HG03342 (cell line): ENCODE measurements at regions not wholly inside any gene's neighbourhood (a gene's known extent, or its start where the extent isn't known, plus 50 kb on each side); places are given as distances from the start of the nearest gene placed in this dataset.
A peak's percentile ranks its signal among the peaks of the same experiment; 100 is the strongest.
"Not testable (repeated sequence)": the region's sequence is repeated elsewhere in the genome, so short reads cannot be mapped to it uniquely, and the experiment has no call there.

Experiments
- ATAC-seq: cut with Tn5 transposase; IDR thresholded peaks from one replicate; pipeline ENCODE4 v1.9.1; 2021; ENCODE audit warnings: mild to moderate bottlenecking, moderate library complexity; ENCODE audit not compliant: unreplicated experiment

DNA sequence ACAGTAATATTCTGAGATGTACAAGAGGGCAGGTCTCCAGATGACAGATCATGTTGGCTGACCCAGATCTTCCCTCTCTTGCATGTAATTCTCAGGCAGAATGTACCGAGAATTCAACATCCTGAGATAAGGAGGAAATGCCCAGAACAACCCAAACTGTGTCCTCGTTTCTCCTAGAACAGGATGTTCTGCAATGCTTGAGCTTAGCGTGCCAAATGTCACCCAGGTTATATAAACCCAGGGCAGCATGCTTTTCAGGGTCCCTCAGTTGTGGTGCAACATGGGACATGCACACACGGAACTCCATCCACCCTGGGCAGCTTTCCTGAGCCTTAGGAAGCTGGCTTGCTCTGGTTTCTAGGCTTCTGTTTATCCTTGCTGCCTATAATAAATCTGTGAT is 102.1 kb upstream of the CMC1 start:
- ATAC-seq, result no peak

DNA sequence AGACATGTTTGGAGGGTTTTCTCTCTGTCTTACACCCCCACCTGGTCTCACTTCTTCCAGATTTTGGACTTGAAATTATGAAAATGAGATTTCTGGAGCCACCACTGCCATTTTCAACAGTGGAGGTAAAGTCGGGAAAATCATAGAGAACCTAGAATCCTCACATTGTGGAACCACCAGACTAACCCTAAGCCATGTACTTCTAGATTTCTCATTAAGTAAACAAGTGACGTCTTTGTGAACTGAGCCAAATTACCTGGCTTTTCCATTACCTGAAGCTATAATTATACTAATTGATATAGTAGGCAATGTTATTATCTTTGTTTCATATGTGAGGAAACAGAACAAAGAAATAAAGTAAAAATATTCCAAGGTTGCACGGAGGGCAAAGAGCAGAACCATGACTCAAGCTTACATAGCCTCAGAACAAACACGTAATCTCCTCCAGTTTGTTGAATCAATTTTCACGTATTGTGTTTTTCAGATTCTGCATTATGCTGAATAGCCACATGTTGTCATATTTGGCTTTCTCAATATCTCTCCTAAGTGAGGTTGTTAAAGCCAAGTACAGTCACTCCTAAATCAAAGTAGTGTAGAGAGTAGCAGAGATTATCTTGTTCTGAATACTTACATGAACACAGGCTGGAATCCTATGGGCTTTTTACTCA is 101.3 kb upstream of the CMC1 start:
- ATAC-seq, result no peak

DNA sequence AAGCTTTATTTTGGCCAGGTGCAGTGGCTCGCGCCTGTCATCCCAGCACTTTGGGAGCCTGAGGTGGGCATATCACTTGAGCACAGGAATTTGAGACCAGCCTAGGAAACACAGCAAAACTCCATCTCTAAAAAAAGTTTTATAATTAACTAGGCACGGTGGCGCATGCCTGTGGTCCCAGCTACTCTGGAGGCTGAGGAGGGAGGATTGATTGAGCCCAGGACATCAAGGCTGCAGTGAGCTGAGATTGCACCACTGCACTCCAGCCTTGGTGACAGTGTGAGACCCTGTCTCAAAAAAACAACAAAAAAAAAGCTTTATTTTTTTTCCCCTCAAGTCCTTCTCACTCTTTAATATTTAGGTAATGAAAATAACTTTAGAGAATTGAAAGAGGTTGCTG is 100.8 kb upstream of the CMC1 start:
- no peak for ATAC-seq

DNA sequence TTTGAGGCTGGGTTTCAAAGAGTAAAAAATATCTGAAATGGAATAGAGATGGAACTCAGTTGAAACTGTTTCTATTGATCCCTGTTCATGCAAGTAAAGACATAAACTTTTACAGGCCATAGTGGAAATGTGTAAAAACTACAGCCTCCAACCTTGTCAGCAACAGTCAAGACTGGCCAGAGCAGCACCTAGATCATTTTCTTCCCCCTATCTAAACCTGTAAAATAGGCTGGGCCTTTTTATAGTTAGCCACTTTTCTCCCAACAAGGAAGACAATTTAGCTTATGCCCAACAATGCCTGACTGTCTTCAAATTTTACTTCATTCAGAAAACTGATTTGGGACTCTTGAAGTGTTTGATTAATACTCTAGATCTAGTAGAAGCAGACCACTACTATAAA is 91.5 kb upstream of the CMC1 start:
- no peak for ATAC-seq

DNA sequence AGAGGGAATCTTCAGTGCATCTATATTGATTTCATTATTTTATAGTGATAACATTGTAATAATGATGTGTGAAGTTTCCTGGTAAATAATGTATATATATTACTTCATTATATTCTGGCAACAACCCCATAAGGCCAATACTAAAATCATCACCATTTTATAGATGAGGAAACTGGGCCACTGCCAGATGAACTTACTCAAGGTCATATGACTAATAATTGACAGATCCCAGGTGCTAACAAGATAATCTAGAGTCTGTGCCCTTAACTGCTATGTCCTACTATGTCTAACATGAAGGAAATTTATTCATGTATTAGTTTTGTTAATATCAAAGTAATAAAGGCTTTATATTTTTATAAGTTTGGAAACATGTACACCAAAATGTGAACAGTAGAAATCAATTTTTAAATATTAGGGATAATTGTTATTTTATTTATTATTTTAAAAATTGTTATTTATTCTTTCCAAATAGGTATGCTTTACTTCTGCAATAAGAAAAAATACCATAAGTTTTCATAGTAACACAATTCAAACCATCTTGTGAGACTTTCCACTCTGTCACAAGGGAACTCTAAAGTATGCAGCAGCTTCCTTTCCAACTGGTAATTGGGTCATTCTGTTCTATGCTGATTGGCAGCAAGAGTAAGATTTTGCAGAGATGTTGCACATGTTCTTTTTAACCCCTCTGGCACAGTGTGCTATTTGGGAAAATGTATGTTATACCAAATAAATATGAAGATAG is 90.8 kb upstream of the CMC1 start:
- ATAC-seq, result no peak

DNA sequence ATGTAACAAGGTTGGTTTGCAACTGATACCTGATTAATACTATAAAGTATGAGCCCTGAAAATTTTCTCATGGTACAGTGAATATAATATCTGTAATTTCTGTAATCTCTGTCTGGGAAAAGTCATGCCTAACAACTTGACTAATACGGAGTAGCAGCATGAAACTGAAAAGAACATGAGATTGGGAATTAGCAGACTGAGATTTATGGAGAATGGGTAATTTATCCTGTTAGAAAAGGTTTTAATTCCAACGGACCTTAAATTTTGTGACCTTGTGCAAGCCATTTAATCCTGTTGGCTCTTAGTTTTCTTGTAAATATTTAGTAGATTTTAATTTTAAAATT is 90.2 kb upstream of the CMC1 start:
- ATAC-seq, result no peak

DNA sequence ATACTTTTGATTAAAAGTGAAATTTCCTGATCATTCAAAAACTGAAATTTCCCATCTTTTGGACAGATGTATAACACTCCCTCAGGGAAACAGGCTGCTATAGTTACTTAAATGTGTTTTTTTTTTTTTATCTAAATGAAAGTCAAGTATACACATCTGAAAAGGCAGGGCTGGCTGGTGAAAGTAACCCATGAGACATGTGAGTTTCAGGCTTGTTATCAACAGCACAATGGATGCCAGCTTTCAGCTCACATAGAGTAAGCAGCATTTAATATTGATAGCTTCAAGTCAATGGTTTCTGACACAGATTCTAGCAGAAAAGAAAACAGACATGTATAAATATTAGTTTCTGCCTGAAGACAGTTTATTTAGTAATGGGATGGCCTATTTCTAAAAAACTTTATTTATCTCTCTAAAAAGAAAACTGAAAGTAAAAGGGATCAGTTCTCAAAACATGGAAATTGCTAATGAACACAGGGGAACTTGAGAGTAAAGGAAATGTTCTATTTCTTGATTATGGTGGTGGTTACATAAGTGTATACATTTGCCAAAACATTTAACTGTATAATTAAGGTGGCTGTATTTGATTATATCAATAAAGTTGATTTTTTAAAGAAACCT is 89.7 kb upstream of the CMC1 start:
- ATAC-seq, result peak; percentile 93

DNA sequence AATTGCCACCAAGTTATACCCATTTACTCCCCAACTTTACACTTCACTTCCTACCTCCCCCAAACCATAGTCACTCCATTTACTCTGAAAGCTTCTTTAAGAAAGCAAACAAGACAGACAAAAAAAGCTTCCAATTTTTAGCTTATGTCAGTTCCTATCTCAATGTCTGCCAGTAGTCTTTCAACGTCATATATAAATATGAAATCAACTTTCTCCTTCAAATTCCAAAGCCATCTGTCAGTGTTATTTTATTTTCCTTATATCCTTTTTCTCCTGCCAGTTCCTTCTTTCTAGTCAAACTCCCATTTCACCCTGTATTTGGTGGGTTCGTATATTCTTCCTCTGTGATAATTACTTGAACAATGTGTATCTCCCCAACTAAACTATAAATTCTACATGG is 85.8 kb upstream of the CMC1 start:
- ATAC-seq, result no peak

DNA sequence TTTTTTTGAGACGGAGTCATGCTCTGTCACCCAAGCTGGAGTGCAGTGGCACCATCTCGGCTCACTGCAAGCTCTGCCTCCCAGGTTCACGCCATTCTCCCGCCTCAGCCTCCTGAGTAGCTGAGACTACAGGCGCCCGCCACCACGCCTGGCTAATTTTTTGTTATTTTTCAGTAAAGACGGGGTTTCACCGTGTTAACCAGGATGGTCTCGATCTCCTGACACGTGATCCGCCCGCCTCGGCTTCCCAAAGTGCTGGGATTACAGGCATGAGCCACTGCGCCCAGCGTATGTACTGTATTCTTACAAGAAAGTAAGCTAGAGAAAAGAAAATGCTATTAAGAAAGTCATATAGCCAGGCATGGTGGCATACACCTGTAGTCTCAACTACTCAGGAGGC is 84.8 kb upstream of the CMC1 start:
- ATAC-seq, result not testable (repeated sequence)

DNA sequence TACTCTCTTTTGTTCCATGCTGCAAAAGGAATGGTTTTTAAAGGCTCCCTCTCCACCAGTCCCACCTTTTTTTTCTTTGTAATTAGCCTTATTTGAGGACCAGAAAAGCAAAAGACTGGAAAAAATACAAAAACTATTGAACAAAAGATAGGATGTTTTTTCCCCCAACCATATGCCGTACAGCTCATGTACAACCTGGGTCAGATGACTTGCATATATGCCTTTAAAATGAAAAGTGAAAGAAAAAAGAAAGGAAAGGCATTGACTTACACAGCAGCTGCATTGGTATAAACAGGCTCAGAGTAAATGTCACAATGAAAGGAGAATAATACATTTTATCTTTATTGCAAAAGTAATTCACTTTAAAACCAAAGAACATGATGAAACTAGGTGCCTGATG is 69.5 kb upstream of the CMC1 start:
- ATAC-seq, result peak; percentile 56

DNA sequence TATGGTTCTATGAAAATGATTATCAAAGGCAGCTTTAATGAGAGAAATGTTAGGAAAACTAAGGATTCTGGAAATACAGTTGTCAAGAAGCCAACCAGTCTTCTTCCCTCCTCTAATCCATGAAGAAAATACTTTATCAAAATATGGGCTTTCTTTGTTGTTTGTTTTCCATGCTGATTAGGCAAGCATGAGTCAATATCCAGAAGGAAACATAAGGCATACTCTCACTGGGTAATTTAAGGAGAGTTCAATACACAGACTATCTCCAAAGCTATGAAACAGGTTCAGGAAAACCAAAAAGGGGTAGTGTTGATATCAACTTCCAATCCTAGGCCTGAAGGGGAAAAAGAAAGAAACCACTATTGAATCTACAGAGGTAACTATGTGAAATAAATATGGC is 68.7 kb upstream of the CMC1 start:
- ATAC-seq, result no peak

DNA sequence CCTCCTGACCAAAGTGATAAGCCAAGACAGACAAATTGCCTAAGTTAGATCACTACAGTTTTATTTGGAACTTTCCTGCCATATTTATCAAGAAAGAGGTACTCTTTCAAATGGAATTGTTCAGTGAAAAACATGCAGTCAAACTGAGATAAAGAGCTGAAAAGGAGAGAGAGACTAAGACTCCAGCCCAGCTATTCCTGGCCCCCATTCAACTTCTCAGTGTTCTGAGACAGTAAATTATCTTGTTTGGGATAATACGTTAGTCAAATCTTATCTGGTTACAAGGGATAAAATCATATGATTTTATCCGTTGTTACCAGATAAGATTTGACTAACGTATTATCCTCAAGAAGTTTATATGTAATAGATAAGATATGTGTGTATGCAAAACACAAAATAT is 67.6 kb upstream of the CMC1 start:
- ATAC-seq, result no peak

DNA sequence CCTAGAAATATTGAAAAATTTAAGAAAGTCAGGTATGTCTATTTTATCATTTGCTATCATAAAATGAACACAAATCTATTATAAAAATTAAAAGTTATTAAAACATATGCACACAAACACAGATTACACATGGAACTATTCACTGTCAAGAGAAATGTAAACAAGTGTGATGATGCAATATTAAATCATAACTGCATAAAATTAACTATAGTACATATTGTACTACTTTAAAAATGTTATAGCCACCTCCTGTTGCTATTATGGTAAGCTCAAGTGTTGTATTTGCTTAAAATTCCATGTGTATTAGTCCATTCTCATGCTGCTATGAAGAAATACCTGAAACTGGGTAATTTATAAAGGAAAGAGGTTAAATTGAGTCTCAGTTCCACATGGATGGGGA is 54.7 kb upstream of the CMC1 start:
- no peak for ATAC-seq

DNA sequence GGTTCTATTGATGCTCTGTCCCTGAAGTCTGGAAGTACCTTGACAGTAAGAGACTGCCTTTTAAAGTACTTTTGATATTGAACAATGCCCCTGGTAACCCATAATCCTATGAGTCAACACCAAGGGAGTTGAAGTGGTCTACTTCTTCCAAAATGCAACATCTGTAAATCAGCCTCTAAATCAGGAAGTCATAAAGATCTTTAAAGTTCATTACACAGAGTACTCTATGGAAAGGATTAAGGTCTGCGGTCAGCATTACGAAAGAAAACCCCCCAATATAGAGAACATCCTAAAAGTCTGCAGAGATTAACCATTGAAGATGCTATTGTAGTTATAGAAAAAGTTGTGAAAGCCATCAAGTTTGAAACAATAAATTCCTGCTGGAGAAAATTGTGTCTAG is 52.7 kb upstream of the CMC1 start:
- no peak for ATAC-seq

DNA sequence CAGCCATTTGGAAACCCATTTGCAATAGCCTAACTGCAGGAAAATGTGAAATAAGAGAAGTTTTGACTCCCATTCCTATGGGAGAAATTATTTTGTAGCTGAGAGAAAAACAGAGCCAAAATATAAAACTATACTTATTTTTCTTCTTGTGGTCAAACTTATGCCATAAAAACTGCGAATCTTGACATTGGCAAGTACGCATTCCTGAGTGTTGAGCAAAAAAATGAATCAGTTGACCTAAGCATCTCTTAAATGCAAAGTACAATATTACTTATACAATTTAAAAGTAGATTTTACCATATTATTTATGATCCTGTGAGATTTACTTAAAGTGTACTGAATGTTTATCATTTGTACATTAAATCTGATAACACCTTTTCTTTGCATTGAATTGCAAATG is 50.1 kb upstream of the CMC1 start:
- ATAC-seq, result no peak
